Smooth muscle cell (in vitro differentiated cells): ENCODE measurements at regions not wholly inside any gene's neighbourhood (a gene's known extent, or its start where the extent isn't known, plus 50 kb on each side); places are given as distances from the start of the nearest gene placed in this dataset.

Source experiments
- DNase-seq: peaks from one replicate; lab custom pipeline; 2025; ENCODE audit not compliant: unreplicated experiment; lab: John Stamatoyannopoulos, UW
- H2AFZ ChIP-seq: fragments of 200-600 bp; sonication (generic); 2 replicates; pipeline ENCODE4 v1.6.0; 2016; ENCODE audit warnings: antibody characterized with exemption, low read depth, mild to moderate bottlenecking
- H3F3A ChIP-seq: fragments of 200-600 bp; sonication (generic); 2 replicates; pipeline ENCODE4 v1.6.0; 2017; ENCODE audit warnings: antibody characterized with exemption, low read depth
- H3K27ac ChIP-seq: fragments of 200-600 bp; sonication (generic); 2 replicates; pipeline ENCODE4 v1.5.1; 2016; ENCODE audit warnings: low read depth, mild to moderate bottlenecking
- H3K27me3 ChIP-seq: fragments of 200-600 bp; sonication (generic); 2 replicates; pipeline ENCODE4 v1.6.1; 2016; ENCODE audit warnings: low read depth, mild to moderate bottlenecking
- H3K36me3 ChIP-seq: fragments of 200-600 bp; sonication (generic); 2 replicates; pipeline ENCODE4 v1.5.1; 2016; ENCODE audit warnings: low read depth
- H3K4me1 ChIP-seq: fragments of 200-600 bp; sonication (generic); 2 replicates; pipeline ENCODE4 v1.5.1; 2016; ENCODE audit warnings: low read depth
- H3K4me2 ChIP-seq: fragments of 200-600 bp; sonication (generic); 2 replicates; pipeline ENCODE4 v1.6.0; 2016; ENCODE audit warnings: mild to moderate bottlenecking
- H3K4me3 ChIP-seq: fragments of 200-600 bp; sonication (generic); 2 replicates; pipeline ENCODE4 v1.5.1; 2016; ENCODE audit warnings: mild to moderate bottlenecking
- H3K79me2 ChIP-seq: fragments of 200-600 bp; sonication (generic); 2 replicates; pipeline ENCODE4 v1.6.0; 2016; ENCODE audit warnings: low read depth, mild to moderate bottlenecking
- H3K9ac ChIP-seq: fragments of 200-600 bp; sonication (generic); 2 replicates; pipeline ENCODE4 v1.6.0; 2016; ENCODE audit warnings: low read depth
- H3K9me3 ChIP-seq: fragments of 200-600 bp; sonication (generic); replicated peaks from 2 replicates; pipeline ENCODE4 v1.5.1; 2016; ENCODE audit warnings: low read depth
- H4K20me1 ChIP-seq: fragments of 200-600 bp; sonication (generic); 2 replicates; pipeline ENCODE4 v1.6.0; 2016; ENCODE audit warnings: low read depth
- CTCF ChIP-seq: fragments of 200-600 bp; sonication (generic); IDR thresholded peaks from 2 replicates; pipeline ENCODE4 v1.5.1; 2017; ENCODE audit warnings: borderline replicate concordance, mild to moderate bottlenecking, antibody characterized with exemption; ENCODE audit not compliant: insufficient read depth, poor library complexity, severe bottlenecking
- WGBS: methylation state at CpG from one replicate; pipeline ENCODE4 v1.1.7; 2016; ENCODE audit warnings: low lambda C conversion rate; 5-methylcytosine and 5-hydroxymethylcytosine counted together

- no peak for DNase-seq
- WGBS = 36% methylated on average over 1 of the region's 1 CpG
- no peak overlapping the region for H3K9ac ChIP-seq
These were observed 543.0 kb downstream of the SPRY1 start for GRCh38 chr4:123939621-123940020.

GRCh38 chr4:123940604-123941003 is 544.0 kb downstream of the SPRY1 start:
- 71% methylated on average over 2 of the region's 2 CpGs for WGBS
- TF ChIP-seq CTCF = no peak
- no peaks in the 10 kb centered on the region for H3K36me3 ChIP-seq
- no peak overlapping the region for H3K27ac ChIP-seq
- no peak overlapping the region for H3K4me3 ChIP-seq
- H3K4me2 ChIP-seq = no peak overlapping the region
- H3K79me2 ChIP-seq = no peaks in the 10 kb centered on the region
- no peaks in the 10 kb centered on the region for H3K4me1 ChIP-seq
- peaks cover 4% of the 10 kb centered on the region for H3K27me3 ChIP-seq
- no peaks in the 10 kb centered on the region for H4K20me1 ChIP-seq
- no peak for DNase-seq
- no peak overlapping the region for H2AFZ ChIP-seq
- no peaks in the 10 kb centered on the region for H3F3A ChIP-seq
- H3K9me3 ChIP-seq = no peaks in the 10 kb centered on the region
- no peak overlapping the region for H3K9ac ChIP-seq

More at GRCh38 chr4:123939621-123940020, 543.0 kb downstream of the SPRY1 start:
- no peaks in the 10 kb centered on the region for H3K79me2 ChIP-seq
- no peak for TF ChIP-seq CTCF
- H3K4me2 ChIP-seq = peak overlapping the region; percentile 16
- H4K20me1 ChIP-seq = no peaks in the 10 kb centered on the region
- H3K36me3 ChIP-seq = no peaks in the 10 kb centered on the region
- H3K9me3 ChIP-seq = no peaks in the 10 kb centered on the region
- H3K4me1 ChIP-seq = no peaks in the 10 kb centered on the region
- H3K27me3 ChIP-seq = peaks cover 4% of the 10 kb centered on the region
- H3K27ac ChIP-seq = peak overlapping the region; percentile 20
- H3K4me3 ChIP-seq = no peak overlapping the region
- peak overlapping the region; percentile 9 for H2AFZ ChIP-seq
- H3F3A ChIP-seq = no peaks in the 10 kb centered on the region

- H3F3A ChIP-seq = no peaks in the 10 kb centered on the region
- H2AFZ ChIP-seq = peak overlapping the region; percentile 69
- H3K27me3 ChIP-seq = peaks cover 4% of the 10 kb centered on the region
- 11% methylated on average over 1 of the region's 1 CpG for WGBS
- no peak overlapping the region for H3K9ac ChIP-seq
- no peak overlapping the region for H3K4me3 ChIP-seq
- peak overlapping the region; percentile 19 for H3K4me2 ChIP-seq
- H3K4me1 ChIP-seq = no peaks in the 10 kb centered on the region
- no peak for TF ChIP-seq CTCF
- H3K27ac ChIP-seq = peak overlapping the region; percentile 11
- DNase-seq = no peak
- no peaks in the 10 kb centered on the region for H4K20me1 ChIP-seq
- H3K36me3 ChIP-seq = no peaks in the 10 kb centered on the region
- H3K79me2 ChIP-seq = no peaks in the 10 kb centered on the region
- no peaks in the 10 kb centered on the region for H3K9me3 ChIP-seq
These were observed 544.7 kb downstream of the SPRY1 start for GRCh38 chr4:123941306-123941705.

GRCh38 chr4:123943976-123944375 is 547.4 kb downstream of the SPRY1 start:
- Histone ChIP-seq H2AFZ (no peak overlapping the region), H3K9me3 (no peaks in the 10 kb centered on the region), H3K4me2 (no peak overlapping the region), H3K36me3 (no peaks in the 10 kb centered on the region), H3F3A (no peaks in the 10 kb centered on the region), H3K27me3 (peaks cover 4% of the 10 kb centered on the region), H3K4me1 (no peaks in the 10 kb centered on the region), H3K79me2 (no peaks in the 10 kb centered on the region), H4K20me1 (no peaks in the 10 kb centered on the region), H3K27ac (no peak overlapping the region), H3K9ac (no peak overlapping the region), H3K4me3 (no peak overlapping the region)
- DNase-seq = no peak
- 97% methylated on average over 1 of the region's 1 CpG for WGBS
- TF ChIP-seq CTCF = no peak
